ENCODE measurements at regions not wholly inside any gene's neighbourhood (a gene's known extent, or its start where the extent isn't known, plus 50 kb on each side); places are given as distances from the start of the nearest gene placed in this dataset.

GRCh38 chr14:101020834-101021370 lies 117.4 kb upstream of the RTL1 start:
- WGBS (ENCODE audit: low lambda C conversion rate), result 40% methylated on average over 7 of the region's 7 CpGs
- Histone ChIP-seq H3K36me3 (replicated peaks in 1 of 2; ENCODE audit: control insufficient read depth in 1 of 2, insufficient read depth in 2 of 2, low read length in 1 of 2) (no peaks in the 10 kb centered on the region), H3K27ac (ENCODE audit: low read depth in 2 of 2, low read length in 1 of 2) (no peak overlapping the region), H3K27me3 (ENCODE audit: insufficient read depth) (no peaks in the 10 kb centered on the region), H3K9me3 (no peaks in the 10 kb centered on the region), H3K4me1 (ENCODE audit: control insufficient read depth in 1 of 2, insufficient read depth in 2 of 2, low read depth in 1 of 2, low read length in 1 of 2) (no peaks in the 10 kb centered on the region), H3K9ac (no peak overlapping the region), H3K4me3 (ENCODE audit: low read depth in 2 of 2, low read length in 1 of 2) (no peak overlapping the region), H3K4me2 (no peak overlapping the region), H3F3A (replicated peaks; ENCODE audit: insufficient read depth) (peaks cover 2% of the 10 kb centered on the region), H3K79me2 (ENCODE audit: insufficient read depth) (no peaks in the 10 kb centered on the region), H4K20me1 (ENCODE audit: insufficient read depth) (no peaks in the 10 kb centered on the region), H2AFZ (ENCODE audit: low read depth) (no peak overlapping the region), H3K9me2 (no peaks in the 10 kb centered on the region)
- CTCF ChIA-PET, result no interaction called here
- TF ChIP-seq USF2 (IDR thresholded peaks at IDR 0.05; ENCODE audit: borderline replicate concordance, low read depth, low read length), result no peak
- no peak for TF ChIP-seq POLR2AphosphoS5 (IDR thresholded peaks at IDR 0.05; ENCODE audit: low read depth, low read length)
- TF ChIP-seq RFX5 (IDR thresholded peaks at IDR 0.05; ENCODE audit: low read length), result no peak
- no peak for TF ChIP-seq MEF2A (IDR thresholded peaks at IDR 0.05; ENCODE audit: borderline replicate concordance, low read depth)
- no peak for TF ChIP-seq YY1 (IDR thresholded peaks at IDR 0.05; ENCODE audit: low read depth)
- TF ChIP-seq USF1 (IDR thresholded peaks at IDR 0.05; ENCODE audit: borderline replicate concordance, low read depth), result no peak
- no peak for TF ChIP-seq TAF1 (IDR thresholded peaks at IDR 0.05; ENCODE audit: borderline replicate concordance, low read depth, low read length)
- no peak for TF ChIP-seq CHD2 (IDR thresholded peaks at IDR 0.05; ENCODE audit: low read length, partially characterized antibody)
- TF ChIP-seq RXRA (IDR thresholded peaks at IDR 0.05; ENCODE audit: borderline replicate concordance, low read depth), result no peak
- TF ChIP-seq SIN3A (IDR thresholded peaks at IDR 0.05; ENCODE audit: borderline replicate concordance, low read depth, low read length), result no peak
- TF ChIP-seq IRF3 (IDR thresholded peaks at IDR 0.05; ENCODE audit: low read depth, low read length), result no peak
- TF ChIP-seq, protein P1, sequence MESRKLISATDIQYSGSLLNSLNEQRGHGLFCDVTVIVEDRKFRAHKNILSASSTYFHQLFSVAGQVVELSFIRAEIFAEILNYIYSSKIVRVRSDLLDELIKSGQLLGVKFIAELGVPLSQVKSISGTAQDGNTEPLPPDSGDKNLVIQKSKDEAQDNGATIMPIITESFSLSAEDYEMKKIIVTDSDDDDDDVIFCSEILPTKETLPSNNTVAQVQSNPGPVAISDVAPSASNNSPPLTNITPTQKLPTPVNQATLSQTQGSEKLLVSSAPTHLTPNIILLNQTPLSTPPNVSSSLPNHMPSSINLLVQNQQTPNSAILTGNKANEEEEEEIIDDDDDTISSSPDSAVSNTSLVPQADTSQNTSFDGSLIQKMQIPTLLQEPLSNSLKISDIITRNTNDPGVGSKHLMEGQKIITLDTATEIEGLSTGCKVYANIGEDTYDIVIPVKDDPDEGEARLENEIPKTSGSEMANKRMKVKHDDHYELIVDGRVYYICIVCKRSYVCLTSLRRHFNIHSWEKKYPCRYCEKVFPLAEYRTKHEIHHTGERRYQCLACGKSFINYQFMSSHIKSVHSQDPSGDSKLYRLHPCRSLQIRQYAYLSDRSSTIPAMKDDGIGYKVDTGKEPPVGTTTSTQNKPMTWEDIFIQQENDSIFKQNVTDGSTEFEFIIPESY (IDR thresholded peaks at IDR 0.05; ENCODE audit: borderline replicate concordance, low read depth), result no peak
- TF ChIP-seq RCOR1 (IDR thresholded peaks at IDR 0.05; ENCODE audit: low read length), result no peak
- TF ChIP-seq REST (IDR thresholded peaks at IDR 0.05; ENCODE audit: low read depth, low read length), result no peak
- DNase-seq, result no peak
- POLR2A ChIA-PET, result no interaction called here

Data from SK-N-SH (cell line).